ENCODE measurements at regions not wholly inside any gene's neighbourhood (a gene's known extent, or its start where the extent isn't known, plus 50 kb on each side); places are given as distances from the start of the nearest gene placed in this dataset.

DNA sequence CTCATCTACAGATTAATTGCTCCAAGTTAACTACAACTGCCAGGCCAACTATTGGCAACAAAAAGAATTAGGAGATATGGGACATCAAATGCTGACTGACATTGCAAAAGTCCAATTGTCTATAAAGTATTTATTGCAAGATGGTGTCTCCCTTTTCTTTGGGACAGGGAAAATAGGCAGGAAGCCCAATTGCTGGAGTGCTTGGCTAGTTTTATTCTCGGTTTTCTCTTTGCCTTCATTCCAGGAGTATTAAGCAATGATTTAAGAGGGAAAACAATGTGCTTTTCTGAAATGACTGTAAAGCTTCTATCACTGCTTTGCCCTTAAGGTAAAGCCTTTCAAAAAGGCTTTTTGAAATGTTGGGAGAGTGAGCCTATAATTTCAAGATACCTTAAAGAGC, 62.8 kb upstream of the DIAPH2 start:
- DNase-seq: no peak

More for the DNA sequence above, 62.8 kb upstream of the DIAPH2 start:
- TF ChIP-seq, protein P1, sequence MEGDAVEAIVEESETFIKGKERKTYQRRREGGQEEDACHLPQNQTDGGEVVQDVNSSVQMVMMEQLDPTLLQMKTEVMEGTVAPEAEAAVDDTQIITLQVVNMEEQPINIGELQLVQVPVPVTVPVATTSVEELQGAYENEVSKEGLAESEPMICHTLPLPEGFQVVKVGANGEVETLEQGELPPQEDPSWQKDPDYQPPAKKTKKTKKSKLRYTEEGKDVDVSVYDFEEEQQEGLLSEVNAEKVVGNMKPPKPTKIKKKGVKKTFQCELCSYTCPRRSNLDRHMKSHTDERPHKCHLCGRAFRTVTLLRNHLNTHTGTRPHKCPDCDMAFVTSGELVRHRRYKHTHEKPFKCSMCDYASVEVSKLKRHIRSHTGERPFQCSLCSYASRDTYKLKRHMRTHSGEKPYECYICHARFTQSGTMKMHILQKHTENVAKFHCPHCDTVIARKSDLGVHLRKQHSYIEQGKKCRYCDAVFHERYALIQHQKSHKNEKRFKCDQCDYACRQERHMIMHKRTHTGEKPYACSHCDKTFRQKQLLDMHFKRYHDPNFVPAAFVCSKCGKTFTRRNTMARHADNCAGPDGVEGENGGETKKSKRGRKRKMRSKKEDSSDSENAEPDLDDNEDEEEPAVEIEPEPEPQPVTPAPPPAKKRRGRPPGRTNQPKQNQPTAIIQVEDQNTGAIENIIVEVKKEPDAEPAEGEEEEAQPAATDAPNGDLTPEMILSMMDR (IDR thresholded peaks at IDR 0.05): no peak
- TF ChIP-seq POLR2A (IDR thresholded peaks at IDR 0.05) (no peak), POLR2AphosphoS5 (IDR thresholded peaks at IDR 0.05) (no peak), EP300 (IDR thresholded peaks at IDR 0.05) (no peak)
- H3K27me3 ChIP-seq: no peaks in the 10 kb centered on the region
- no peaks in the 10 kb centered on the region for H3K9me3 ChIP-seq
- WGBS, 2 donors: 43 to 69% methylated on average over 1 of the region's 1 CpG
- no peaks in the 10 kb centered on the region for H3K36me3 ChIP-seq
- ATAC-seq (ENCODE audit: low FRiP score in 2 of 2): no peak
- H3K4me1 ChIP-seq: no peaks in the 10 kb centered on the region
- H3K4me3 ChIP-seq: no peak overlapping the region
- H3K27ac ChIP-seq: no peak overlapping the region
